H1 (cell line): ENCODE measurements at regions not wholly inside any gene's neighbourhood (a gene's known extent, or its start where the extent isn't known, plus 50 kb on each side); places are given as distances from the start of the nearest gene placed in this dataset.

Experiments
- EGR1 ChIP-seq: IDR thresholded peaks from 2 replicates; pipeline ENCODE4 v1.6.1; 2011; ENCODE audit warnings: low read depth, low read length, borderline replicate concordance
- EP300 ChIP-seq, 2 experiments: IDR thresholded peaks; 1 replicate in 1 of 2; 2 replicates in 1 of 2; pipeline ENCODE4 v1.6.1; 2011 to 2012; ENCODE audit warnings: low read depth in 2 of 2, low read length in 2 of 2, mild to moderate bottlenecking in 2 of 2, borderline replicate concordance in 1 of 2, inconsistent platforms in 1 of 2, moderate library complexity in 1 of 2
- EZH2 ChIP-seq: fragments of 200-600 bp; sonication (generic); IDR thresholded peaks from 2 replicates; pipeline ENCODE4 v1.7.1; 2012; ENCODE audit warnings: low read depth, mild to moderate bottlenecking, moderate library complexity, low read length, inconsistent platforms; ENCODE audit not compliant: severe bottlenecking
- HDAC2 ChIP-seq, 2 experiments: fragments of 300-600 bp in 1 of 2; sonication (generic) in 1 of 2; IDR thresholded peaks; 2 replicates each; pipeline ENCODE4 v1.6.1; 2011 to 2012; ENCODE audit warnings: low read depth in 2 of 2, low read length in 2 of 2, mild to moderate bottlenecking in 2 of 2, moderate library complexity in 2 of 2, borderline replicate concordance in 1 of 2, inconsistent platforms in 1 of 2
- RAD21 ChIP-seq, 2 experiments: IDR thresholded peaks in 1 of 2; conservative IDR thresholded peaks in 1 of 2; 2 replicates each; pipeline ENCODE4 v1.6.1; 2011; ENCODE audit warnings: low read depth in 2 of 2, low read length in 2 of 2, improper control_type of control experiment in 1 of 2, inconsistent platforms in 1 of 2, mild to moderate bottlenecking in 1 of 2, moderate library complexity in 1 of 2
- SIX5 ChIP-seq: IDR thresholded peaks from 2 replicates; pipeline ENCODE4 v1.6.1; 2011; ENCODE audit warnings: mild to moderate bottlenecking, low read depth, low read length
- SP1 ChIP-seq: IDR thresholded peaks from 2 replicates; pipeline ENCODE4 v1.6.1; 2011; ENCODE audit warnings: low read depth, low read length
- TAF7 ChIP-seq: optimal IDR thresholded peaks from 2 replicates; pipeline ENCODE3; 2011; ENCODE audit warnings: low read depth, mild to moderate bottlenecking, inconsistent platforms, low read length, moderate library complexity, borderline replicate concordance
- TF ChIP-seq, protein P1 (sequence below), 3 experiments: IDR thresholded peaks; 1 replicate in 2 of 3; 2 replicates in 1 of 3; pipeline versions ENCODE4 v1.5.1 to v1.6.1; 2011; ENCODE audit warnings: low read length in 3 of 3, mild to moderate bottlenecking in 3 of 3, inconsistent platforms in 2 of 3, low read depth in 1 of 3, moderate library complexity in 1 of 3; ENCODE audit not compliant: insufficient read depth in 1 of 3; ENCODE audit errors: control extremely low read depth in 1 of 3

GRCh38 chr12:97800561-97800960, 338.0 kb downstream of the RMST start:
- TF ChIP-seq HDAC2 (IDR thresholded peaks at IDR 0.05; ENCODE audit: borderline replicate concordance in 1 of 2, low read depth in 2 of 2, low read length in 2 of 2) (no peak), SP1 (no peak), EP300 (IDR thresholded peaks at IDR 0.05; ENCODE audit: borderline replicate concordance in 1 of 2, low read depth in 2 of 2, low read length in 2 of 2) (no peak), TAF7 (no peak), SIX5 (no peak), EGR1 (no peak), EZH2 (no peak), RAD21 (IDR thresholded peaks at IDR 0.05 in 1 of 2, conservative IDR thresholded peaks at IDR 0.05 in 1 of 2; ENCODE audit: low read depth in 2 of 2, low read length in 2 of 2) (no peak)
- TF ChIP-seq, protein P1, sequence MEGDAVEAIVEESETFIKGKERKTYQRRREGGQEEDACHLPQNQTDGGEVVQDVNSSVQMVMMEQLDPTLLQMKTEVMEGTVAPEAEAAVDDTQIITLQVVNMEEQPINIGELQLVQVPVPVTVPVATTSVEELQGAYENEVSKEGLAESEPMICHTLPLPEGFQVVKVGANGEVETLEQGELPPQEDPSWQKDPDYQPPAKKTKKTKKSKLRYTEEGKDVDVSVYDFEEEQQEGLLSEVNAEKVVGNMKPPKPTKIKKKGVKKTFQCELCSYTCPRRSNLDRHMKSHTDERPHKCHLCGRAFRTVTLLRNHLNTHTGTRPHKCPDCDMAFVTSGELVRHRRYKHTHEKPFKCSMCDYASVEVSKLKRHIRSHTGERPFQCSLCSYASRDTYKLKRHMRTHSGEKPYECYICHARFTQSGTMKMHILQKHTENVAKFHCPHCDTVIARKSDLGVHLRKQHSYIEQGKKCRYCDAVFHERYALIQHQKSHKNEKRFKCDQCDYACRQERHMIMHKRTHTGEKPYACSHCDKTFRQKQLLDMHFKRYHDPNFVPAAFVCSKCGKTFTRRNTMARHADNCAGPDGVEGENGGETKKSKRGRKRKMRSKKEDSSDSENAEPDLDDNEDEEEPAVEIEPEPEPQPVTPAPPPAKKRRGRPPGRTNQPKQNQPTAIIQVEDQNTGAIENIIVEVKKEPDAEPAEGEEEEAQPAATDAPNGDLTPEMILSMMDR (IDR thresholded peaks at IDR 0.05; ENCODE audit: control extremely low read depth in 1 of 3, insufficient read depth in 1 of 3, low read depth in 1 of 3, low read length in 3 of 3), result no peak
